TTC549 (cell line): ENCODE measurements at regions not wholly inside any gene's neighbourhood (a gene's known extent, or its start where the extent isn't known, plus 50 kb on each side); places are given as distances from the start of the nearest gene placed in this dataset.
"Not testable (repeated sequence)": the region's sequence is repeated elsewhere in the genome, so short reads cannot be mapped to it uniquely, and the experiment has no call there.

ENCODE experiments used
- FAIRE-seq: peaks from 2 replicates; lab custom pipeline; 2012; peaks lifted over from hg19 to GRCh38; lab: Jason Lieb, UNC

DNA sequence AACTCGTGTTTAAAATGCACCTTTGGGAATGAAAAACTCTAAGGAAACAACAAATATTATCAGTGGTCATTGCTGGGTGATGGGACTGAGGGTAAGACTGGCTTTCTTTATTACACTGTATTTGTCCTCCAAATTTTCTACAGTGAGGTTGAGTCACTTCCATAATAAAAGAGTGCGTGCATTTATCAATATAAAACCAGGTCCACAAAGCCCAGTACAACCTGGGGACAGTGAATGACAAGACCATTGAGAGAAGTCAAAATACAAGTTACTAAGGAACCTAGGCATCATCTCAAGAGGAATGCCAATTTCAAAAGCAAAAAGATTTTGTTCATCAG, 76.4 kb downstream of the MAGED4 start:
- no peak for FAIRE-seq

DNA sequence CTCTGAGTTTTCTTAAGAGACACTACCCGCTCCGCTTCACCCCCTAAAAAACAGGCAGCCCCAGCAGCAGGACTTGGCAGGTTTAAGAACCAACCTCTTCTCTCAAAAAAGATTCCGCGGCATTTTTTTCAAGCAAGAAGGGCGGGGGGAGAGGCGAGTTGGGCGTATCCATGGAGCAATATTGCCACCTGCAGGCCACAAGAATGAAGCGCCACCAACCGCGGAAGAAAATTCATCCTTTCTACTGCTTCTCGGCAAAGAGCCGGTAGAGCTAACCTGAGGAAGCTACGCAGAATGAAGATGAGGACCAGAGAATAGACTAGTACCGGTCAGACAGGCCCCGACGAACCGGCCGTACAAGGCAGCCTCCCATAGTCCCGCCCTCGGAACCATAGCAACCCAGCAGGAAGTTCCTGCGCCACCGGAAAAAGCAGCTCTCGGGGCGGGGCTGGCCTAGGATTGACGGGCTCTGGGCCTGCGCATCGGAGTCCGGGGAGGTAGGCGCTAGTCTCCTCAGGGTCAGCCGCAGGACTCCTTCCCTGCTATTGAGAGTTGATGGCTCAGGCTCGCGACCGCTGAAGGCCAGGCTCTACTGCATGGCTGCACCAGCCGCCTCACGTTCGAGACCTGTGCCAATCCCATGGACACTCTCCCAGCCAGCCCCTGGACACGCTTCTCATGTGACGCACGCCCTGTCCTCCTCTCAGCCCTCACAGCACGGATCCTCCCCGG, 76.9 kb downstream of the MAGED4 start:
- peak; percentile 13 for FAIRE-seq

DNA sequence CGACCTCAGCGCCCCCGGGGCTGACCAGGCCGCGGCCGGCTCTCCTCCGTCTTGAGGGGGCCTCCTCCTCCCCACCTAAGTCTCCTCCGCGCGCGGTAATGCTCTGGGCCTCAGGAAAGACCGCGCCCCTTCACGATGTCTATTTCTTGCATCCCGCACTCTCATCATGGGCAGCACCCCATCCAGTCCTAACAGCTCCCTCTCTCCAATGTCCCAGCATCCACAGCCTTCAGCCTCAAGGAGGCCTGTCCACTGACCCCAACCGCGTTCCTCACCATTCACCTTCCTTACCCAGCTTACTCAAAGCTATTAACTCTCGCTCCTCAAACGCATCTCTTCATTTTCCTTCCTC, 77.5 kb downstream of the MAGED4 start:
- no peak for FAIRE-seq

DNA sequence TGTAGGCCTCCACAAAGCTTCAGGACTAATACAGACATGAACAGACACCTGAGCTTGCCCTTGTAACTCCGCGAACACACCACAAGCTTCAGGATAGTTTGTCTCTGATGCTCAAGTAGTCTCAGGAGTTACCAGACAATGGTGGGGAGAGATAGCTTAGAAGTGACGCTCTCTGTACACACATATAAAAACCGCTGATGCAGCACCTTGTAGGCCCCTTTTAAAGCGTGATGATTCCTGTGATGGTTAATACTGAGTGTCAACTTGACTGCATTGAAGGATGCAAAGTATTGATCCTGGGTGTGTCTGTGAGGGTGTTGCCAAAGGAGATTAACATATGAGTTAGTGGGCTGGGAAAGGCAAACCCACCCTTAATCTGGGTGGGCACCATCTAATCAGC, 78.7 kb downstream of the MAGED4 start:
- FAIRE-seq, result no peak

GRCh38 chrX:52265713-52266112, 81.0 kb downstream of the MAGED4 start:
- no peak for FAIRE-seq

DNA sequence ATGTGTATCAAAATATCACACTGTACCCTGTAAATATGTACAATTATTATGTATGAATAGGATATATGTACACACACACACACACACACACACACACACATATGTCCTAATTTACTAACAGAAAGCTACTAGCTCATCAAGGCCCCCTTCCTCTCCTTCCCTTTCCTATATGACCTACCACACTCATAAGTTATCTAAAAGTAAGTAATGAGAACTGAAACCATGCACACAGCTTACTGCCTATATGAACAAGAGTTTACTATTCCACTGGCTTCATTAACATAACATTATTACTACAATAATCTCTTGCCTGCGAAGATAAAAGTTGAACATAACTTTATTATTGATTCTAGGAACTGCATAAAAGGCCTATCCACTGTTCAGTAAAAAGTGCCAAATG, 83.8 kb downstream of the MAGED4 start:
- FAIRE-seq, result not testable (repeated sequence)

- no peak for FAIRE-seq
These were observed 85.9 kb downstream of the MAGED4 start for GRCh38 chrX:52270453-52271116.

GRCh38 chrX:52271206-52271605, 86.5 kb downstream of the MAGED4 start:
- no peak for FAIRE-seq

DNA sequence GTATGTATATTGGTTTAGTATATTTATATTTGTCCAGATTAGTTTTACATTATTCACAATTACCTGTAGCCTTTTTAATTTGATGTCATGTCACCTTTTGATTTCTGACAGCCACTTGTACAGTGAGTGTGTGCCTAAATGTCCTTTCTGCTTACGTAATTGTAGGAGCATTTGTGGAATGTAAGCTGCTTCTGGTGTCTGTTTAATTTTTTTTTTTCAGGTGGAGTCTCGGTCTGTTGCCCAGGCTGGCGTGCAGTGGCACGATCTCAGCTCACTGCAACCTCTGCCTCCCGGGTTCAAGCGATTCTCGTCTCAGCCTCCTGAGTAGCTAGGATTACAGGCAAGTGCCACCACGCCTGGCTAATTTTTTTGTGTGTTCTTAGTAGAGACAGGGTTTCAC, 91.2 kb upstream of the XAGE2 start:
- FAIRE-seq, result no peak

GRCh38 chrX:52280812-52281211, 88.0 kb upstream of the XAGE2 start:
- no peak for FAIRE-seq

DNA sequence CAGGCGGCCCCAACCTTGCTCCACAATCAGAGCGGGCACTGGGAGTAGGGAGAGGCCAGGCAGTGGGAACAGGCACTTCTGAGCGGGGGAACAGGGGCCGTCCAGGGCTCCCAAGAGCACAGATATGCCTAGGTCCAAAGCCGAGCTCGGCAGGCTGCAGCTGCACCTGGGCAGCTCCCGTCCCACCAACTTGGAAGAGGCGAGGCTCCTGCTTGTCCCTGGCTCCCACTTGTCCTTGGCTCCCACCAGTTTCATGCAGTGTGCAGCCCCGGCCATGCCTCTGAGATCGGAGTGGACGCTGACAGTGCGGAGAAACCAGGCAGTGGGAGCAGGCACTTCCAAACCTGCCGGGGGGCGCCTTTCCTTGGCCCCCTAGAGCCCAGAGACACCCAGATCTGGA, 84.0 kb upstream of the XAGE2 start:
- no peak for FAIRE-seq

DNA sequence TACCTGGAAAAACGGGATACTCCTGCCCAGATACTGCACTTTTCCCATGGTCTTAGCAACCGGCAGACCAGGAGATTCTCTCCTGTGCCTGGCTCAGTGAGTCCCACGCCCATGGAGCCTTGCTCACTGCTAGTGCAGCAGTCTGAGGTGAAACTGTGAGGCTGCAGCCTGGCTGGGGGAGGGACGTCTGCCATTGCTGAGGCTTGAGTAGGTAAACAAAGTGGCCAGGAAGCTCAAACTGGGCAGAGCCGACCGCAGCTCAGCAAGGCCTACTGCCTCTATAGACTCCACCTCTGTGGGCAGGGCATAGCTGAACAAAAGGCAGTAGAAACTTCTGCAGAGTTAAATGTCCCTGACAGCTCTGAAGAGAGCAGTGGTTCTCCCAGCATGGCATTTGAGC, 69.9 kb upstream of the XAGE2 start:
- not testable (repeated sequence) for FAIRE-seq

- FAIRE-seq, result not testable (repeated sequence)
These were observed 60.3 kb upstream of the XAGE2 start for GRCh38 chrX:52308532-52308931.
